Liver (tissue), 8 donors: ENCODE measurements at regions not wholly inside any gene's neighbourhood (a gene's known extent, or its start where the extent isn't known, plus 50 kb on each side); places are given as distances from the start of the nearest gene placed in this dataset.

Experiments used
- DNase-seq: peaks from one replicate; pipeline ENCODE4 v3.0.0-alpha.2; 2017; ENCODE audit warnings: low spot score
- H3K27ac ChIP-seq, 2 donors: one replicate each; pipeline ENCODE4 v1.7.0; 2013; ENCODE audit warnings: inconsistent platforms in 2 of 2, low read length in 2 of 2, control low read depth in 1 of 2, low read depth in 1 of 2, mild to moderate bottlenecking in 1 of 2
- H3K27me3 ChIP-seq, 4 donors: one replicate each; pipeline versions ENCODE4 v1.6.1 to v1.7.0; 2013; ENCODE audit warnings: low read length in 3 of 4, inconsistent platforms in 1 of 4, mild to moderate bottlenecking in 1 of 4, moderate library complexity in 1 of 4; ENCODE audit not compliant: control insufficient read depth in 4 of 4, insufficient read depth in 4 of 4
- H3K36me3 ChIP-seq, 4 donors: one replicate each; pipeline versions ENCODE4 v1.6.1 to v1.7.0; 2013; ENCODE audit warnings: low read length in 3 of 4, mild to moderate bottlenecking in 3 of 4, low read depth in 1 of 4, moderate library complexity in 1 of 4; ENCODE audit not compliant: control insufficient read depth in 4 of 4, insufficient read depth in 3 of 4
- H3K4me1 ChIP-seq, 4 donors: one replicate each; pipeline versions ENCODE4 v1.6.1 to v1.7.0; 2013; ENCODE audit warnings: low read length in 3 of 4, mild to moderate bottlenecking in 3 of 4, moderate library complexity in 1 of 4; ENCODE audit not compliant: control insufficient read depth in 4 of 4, insufficient read depth in 4 of 4
- H3K4me3 ChIP-seq, 3 donors: one replicate each; pipeline versions ENCODE4 v1.6.1 to v1.7.0; 2013; ENCODE audit warnings: low read length in 3 of 3, control low read depth in 1 of 3, low read depth in 1 of 3, mild to moderate bottlenecking in 1 of 3
- H3K9ac ChIP-seq, 2 donors: one replicate each; pipeline ENCODE4 v1.7.0; 2013; ENCODE audit warnings: low read length in 2 of 2, mild to moderate bottlenecking in 2 of 2, moderate library complexity in 2 of 2, control low read depth in 1 of 2, low read depth in 1 of 2
- H3K9me3 ChIP-seq, 4 donors: one replicate each; pipeline versions ENCODE4 v1.6.1 to v1.7.0; 2013; ENCODE audit warnings: low read length in 3 of 4; ENCODE audit not compliant: control insufficient read depth in 4 of 4
- ATF3 ChIP-seq: IDR thresholded peaks from 2 replicates; pipeline ENCODE4 v1.6.1; 2016; ENCODE audit warnings: antibody characterized with exemption
- CTCF ChIP-seq: fragments of 150-350 bp; IDR thresholded peaks from 2 replicates; pipeline ENCODE4 v1.5.1; 2017; ENCODE audit warnings: improper control_type of control experiment, low read depth, low read length; ENCODE audit not compliant: missing input control
- EGR1 ChIP-seq, 2 donors: IDR thresholded peaks; 2 replicates each; pipeline ENCODE4 v1.6.1; 2016 to 2018; ENCODE audit warnings: antibody characterized with exemption in 2 of 2, low read depth in 2 of 2
- FOXA1 ChIP-seq: IDR thresholded peaks from 2 replicates; pipeline ENCODE4 v1.6.1; 2016; ENCODE audit warnings: antibody characterized with exemption
- FOXA2 ChIP-seq: IDR thresholded peaks from 2 replicates; pipeline ENCODE4 v1.6.1; 2016; ENCODE audit warnings: antibody characterized with exemption
- GABPA ChIP-seq, 2 donors: IDR thresholded peaks in 1 of 2; conservative IDR thresholded peaks in 1 of 2; 2 replicates each; pipeline ENCODE4 v1.6.1; 2016; ENCODE audit warnings: antibody characterized with exemption in 2 of 2, mild to moderate bottlenecking in 1 of 2, moderate library complexity in 1 of 2
- HNF4A ChIP-seq, 2 donors: conservative IDR thresholded peaks; 2 replicates each; pipeline ENCODE4 v1.6.1; 2016; ENCODE audit warnings: antibody characterized with exemption in 2 of 2, mild to moderate bottlenecking in 2 of 2
- HNF4G ChIP-seq: IDR thresholded peaks from 2 replicates; pipeline ENCODE4 v1.6.1; 2016; ENCODE audit warnings: antibody characterized with exemption
- JUND ChIP-seq, 2 donors: IDR thresholded peaks; 2 replicates each; pipeline ENCODE4 v1.6.1; 2016; ENCODE audit warnings: antibody characterized with exemption in 2 of 2
- NR2F2 ChIP-seq: IDR thresholded peaks from 2 replicates; pipeline ENCODE4 v1.6.1; 2016; ENCODE audit warnings: antibody characterized with exemption
- RAD21 ChIP-seq, 2 donors: IDR thresholded peaks; 2 replicates each; pipeline ENCODE4 v1.6.1; 2016; ENCODE audit warnings: antibody characterized with exemption in 2 of 2, mild to moderate bottlenecking in 2 of 2
- REST ChIP-seq: IDR thresholded peaks from 2 replicates; pipeline ENCODE4 v1.6.1; 2016; ENCODE audit warnings: antibody characterized with exemption, mild to moderate bottlenecking
- RXRA ChIP-seq, 2 donors: IDR thresholded peaks; 2 replicates each; pipeline ENCODE4 v1.6.1; 2017 to 2018; ENCODE audit warnings: antibody characterized with exemption in 2 of 2, mild to moderate bottlenecking in 1 of 2
- SP1 ChIP-seq: IDR thresholded peaks from 2 replicates; pipeline ENCODE4 v1.6.1; 2018; ENCODE audit warnings: antibody characterized with exemption, mild to moderate bottlenecking
- TAF1 ChIP-seq: conservative IDR thresholded peaks from 2 replicates; pipeline ENCODE4 v1.6.1; 2016; ENCODE audit warnings: antibody characterized with exemption, mild to moderate bottlenecking
- YY1 ChIP-seq: IDR thresholded peaks from 2 replicates; pipeline ENCODE4 v1.6.1; 2016; ENCODE audit warnings: antibody characterized with exemption, mild to moderate bottlenecking
- ZBTB33 ChIP-seq: IDR thresholded peaks from 2 replicates; pipeline ENCODE4 v1.6.1; 2016; ENCODE audit warnings: antibody characterized with exemption
- WGBS: extraction: QIAGEN DNeasy Blood & Tissue Kit; methylation state at CpG from one replicate; pipeline ENCODE4 v1.1.7; 2013; 5-methylcytosine and 5-hydroxymethylcytosine counted together
- TF ChIP-seq, protein P1 (sequence below): IDR thresholded peaks from 2 replicates; pipeline ENCODE4 v1.6.1; 2016; ENCODE audit warnings: antibody characterized with exemption
- donor health status: healthy.
- donor health status: healthy.
- donor health status: healthy.
- donor health status: healthy.
- donor health status: healthy.

GRCh38 chr20:1721687-1722512 lies 64.3 kb upstream of the SIRPG start:
- Histone ChIP-seq H3K9me3 (no peaks in the 10 kb centered on the region), H3K27me3 (no peaks in the 10 kb centered on the region), H3K4me3 (no peak overlapping the region), H3K9ac (no peak overlapping the region), H3K4me1 (no peaks in the 10 kb centered on the region), H3K27ac (no peak overlapping the region), H3K36me3 (no peaks in the 10 kb centered on the region)
- no peak for DNase-seq
- TF ChIP-seq RXRA (IDR thresholded peaks at IDR 0.05) (no peak), NR2F2 (no peak), YY1 (no peak), HNF4G (no peak), HNF4A (conservative IDR thresholded peaks at IDR 0.05) (no peak), EGR1 (IDR thresholded peaks at IDR 0.05; ENCODE audit: low read depth in 2 of 2) (no peak), ZBTB33 (no peak), TAF1 (no peak), ATF3 (no peak), FOXA1 (no peak), FOXA2 (no peak)
- TF ChIP-seq, protein P1, sequence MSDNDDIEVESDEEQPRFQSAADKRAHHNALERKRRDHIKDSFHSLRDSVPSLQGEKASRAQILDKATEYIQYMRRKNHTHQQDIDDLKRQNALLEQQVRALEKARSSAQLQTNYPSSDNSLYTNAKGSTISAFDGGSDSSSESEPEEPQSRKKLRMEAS = no peak
- WGBS = 61% methylated on average over 6 of the region's 6 CpGs

DNA sequence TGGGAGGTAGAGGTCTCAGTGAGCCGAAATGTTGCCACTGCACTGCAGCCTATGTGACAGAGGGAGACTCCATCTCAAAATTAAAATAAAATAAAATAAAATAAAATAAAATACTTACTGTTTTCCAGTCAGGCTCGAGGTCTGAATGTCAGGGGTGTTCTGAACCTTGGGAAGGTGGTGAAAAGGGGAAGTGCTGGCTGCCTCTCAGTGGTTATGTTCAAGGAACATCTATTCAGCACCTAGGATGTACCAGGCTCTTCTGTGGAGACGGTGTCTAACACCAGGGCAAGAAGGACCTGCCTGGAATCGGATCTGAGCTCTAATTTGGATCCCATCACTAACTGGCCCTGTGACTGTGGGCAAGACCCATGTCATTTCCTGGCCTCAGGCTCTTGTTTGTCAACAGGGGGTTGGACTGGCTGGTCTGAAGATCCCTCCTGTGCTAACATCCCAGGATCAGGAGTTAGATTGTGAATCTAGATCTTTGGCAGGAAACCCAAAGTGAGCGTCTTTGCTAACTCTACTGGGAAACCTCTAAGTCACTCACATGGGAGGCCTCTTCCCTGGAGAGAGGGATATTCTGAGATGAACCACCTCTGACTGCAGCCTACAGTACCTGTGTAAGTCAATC lies 63.4 kb upstream of the SIRPG start:
- 71% methylated on average over 5 of the region's 5 CpGs for WGBS
- no peak overlapping the region for H3K4me3 ChIP-seq

More for the DNA sequence above, 63.4 kb upstream of the SIRPG start:
- TF ChIP-seq REST (no peak), RAD21 (IDR thresholded peaks at IDR 0.05) (no peak), EGR1 (IDR thresholded peaks at IDR 0.05; ENCODE audit: low read depth in 2 of 2) (no peak), SP1 (no peak), RXRA (IDR thresholded peaks at IDR 0.05) (no peak), HNF4A (conservative IDR thresholded peaks at IDR 0.05) (no peak), ZBTB33 (no peak), ATF3 (no peak), YY1 (no peak), FOXA2 (no peak), NR2F2 (no peak), CTCF (no peak), TAF1 (no peak), HNF4G (no peak), JUND (IDR thresholded peaks at IDR 0.05) (no peak), GABPA (IDR thresholded peaks at IDR 0.05 in 1 of 2, conservative IDR thresholded peaks at IDR 0.05 in 1 of 2) (no peak), FOXA1 (no peak)
- TF ChIP-seq, protein P1 = no peak
- Histone ChIP-seq H3K9me3 (no peaks in the 10 kb centered on the region), H3K9ac (no peak overlapping the region), H3K4me1 (no peaks in the 10 kb centered on the region), H3K27ac (no peak overlapping the region), H3K27me3 (no peaks in the 10 kb centered on the region), H3K36me3 (no peaks in the 10 kb centered on the region)
- no peak for DNase-seq
